ENCODE measurements at regions not wholly inside any gene's neighbourhood (a gene's known extent, or its start where the extent isn't known, plus 50 kb on each side); places are given as distances from the start of the nearest gene placed in this dataset.

DNA sequence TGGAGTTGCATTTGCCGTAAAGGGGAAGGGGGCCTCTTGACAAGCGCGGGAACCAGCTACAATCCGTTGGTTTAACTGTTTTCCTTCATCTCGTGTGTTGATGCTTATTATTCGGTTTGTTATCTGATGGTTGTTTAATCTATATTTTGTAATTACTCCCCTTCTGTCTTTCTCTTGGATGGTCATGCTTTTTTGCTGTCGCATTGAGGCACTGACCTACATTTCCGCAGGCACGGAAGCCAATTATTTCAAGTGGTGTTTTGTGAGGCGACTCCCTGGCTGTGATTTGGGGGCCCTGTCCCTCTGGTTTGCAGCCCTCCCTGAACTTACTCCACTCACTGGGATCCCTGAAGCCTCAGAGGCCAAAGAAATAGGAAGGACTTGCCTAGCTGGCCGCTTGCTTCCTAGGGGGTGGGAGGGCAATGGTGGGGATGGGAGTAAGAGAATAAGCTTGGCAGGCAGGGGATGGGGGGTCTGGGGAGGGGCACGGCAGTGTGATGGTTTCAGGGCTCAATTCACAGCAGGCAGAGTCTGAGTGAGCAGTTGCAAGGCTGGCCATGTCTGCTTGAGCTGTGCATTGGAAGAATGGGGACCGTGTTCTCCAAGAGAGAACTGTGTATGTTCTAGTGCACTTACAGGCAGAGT is 165.8 kb upstream of the B3GAT1 start:
- H3K27ac ChIP-seq, result no peak overlapping the region
- no peaks in the 10 kb centered on the region for H3K4me1 ChIP-seq
- no peaks in the 10 kb centered on the region for H3K27me3 ChIP-seq (ENCODE audit: control insufficient read depth, insufficient read depth, low read length)
- no peaks in the 10 kb centered on the region for H3K9me3 ChIP-seq (ENCODE audit: control insufficient read depth, low read length)
- no peak overlapping the region for H2AFZ ChIP-seq
- H3K9ac ChIP-seq, result no peak overlapping the region
- no peak overlapping the region for H3K4me2 ChIP-seq (ENCODE audit: low read length)
- no peak overlapping the region for H3K4me3 ChIP-seq (ENCODE audit: low read depth, low read length)
- no peak for TF ChIP-seq CTCF (IDR thresholded peaks at IDR 0.05)
- no peaks in the 10 kb centered on the region for H3K79me2 ChIP-seq
- no peaks in the 10 kb centered on the region for H3K36me3 ChIP-seq (ENCODE audit: control insufficient read depth, insufficient read depth, low read length)

DNA sequence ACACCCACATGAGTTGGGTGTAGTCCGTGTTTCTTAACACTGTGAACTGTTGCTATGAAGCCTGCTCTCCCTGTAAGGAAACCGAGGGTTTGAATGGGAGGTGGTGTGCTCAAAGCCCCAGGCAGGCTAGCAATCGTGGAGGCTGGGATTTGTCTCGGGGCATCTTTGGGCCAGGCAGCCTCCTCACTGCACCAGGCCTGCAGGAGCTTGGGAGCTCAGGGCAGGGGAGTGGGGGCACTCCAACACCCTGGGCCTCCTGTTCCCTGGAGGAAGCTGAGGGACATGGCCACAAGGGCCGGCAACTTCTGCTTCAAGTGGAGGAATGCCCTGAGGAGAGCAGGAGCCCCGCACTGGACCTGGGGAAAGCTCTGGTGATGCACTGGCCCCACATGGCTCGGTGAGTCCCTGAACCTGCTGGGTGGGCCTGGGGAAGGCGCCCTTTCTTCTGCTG is 164.7 kb upstream of the B3GAT1 start:
- no peaks in the 10 kb centered on the region for H3K9me3 ChIP-seq (ENCODE audit: control insufficient read depth, low read length)
- no peaks in the 10 kb centered on the region for H3K27me3 ChIP-seq (ENCODE audit: control insufficient read depth, insufficient read depth, low read length)
- no peaks in the 10 kb centered on the region for H3K4me1 ChIP-seq
- H3K4me3 ChIP-seq (ENCODE audit: low read depth, low read length), result no peak overlapping the region
- no peak overlapping the region for H3K4me2 ChIP-seq (ENCODE audit: low read length)
- H3K79me2 ChIP-seq, result no peaks in the 10 kb centered on the region
- no peak overlapping the region for H3K9ac ChIP-seq
- H2AFZ ChIP-seq, result no peak overlapping the region
- TF ChIP-seq CTCF (IDR thresholded peaks at IDR 0.05), result no peak
- H3K27ac ChIP-seq, result no peak overlapping the region
- no peaks in the 10 kb centered on the region for H3K36me3 ChIP-seq (ENCODE audit: control insufficient read depth, insufficient read depth, low read length)

GRCh38 chr11:134576286-134576685 is 164.2 kb upstream of the B3GAT1 start:
- no peak for TF ChIP-seq CTCF (IDR thresholded peaks at IDR 0.05)
- Histone ChIP-seq H2AFZ (no peak overlapping the region), H3K4me1 (no peaks in the 10 kb centered on the region), H3K27me3 (ENCODE audit: control insufficient read depth, insufficient read depth, low read length) (no peaks in the 10 kb centered on the region), H3K36me3 (ENCODE audit: control insufficient read depth, insufficient read depth, low read length) (no peaks in the 10 kb centered on the region), H3K4me3 (ENCODE audit: low read depth, low read length) (no peak overlapping the region), H3K9me3 (ENCODE audit: control insufficient read depth, low read length) (no peaks in the 10 kb centered on the region), H3K9ac (no peak overlapping the region), H3K4me2 (ENCODE audit: low read length) (no peak overlapping the region), H3K27ac (no peak overlapping the region), H3K79me2 (no peaks in the 10 kb centered on the region)

GRCh38 chr11:134575504-134576230 is 163.6 kb upstream of the B3GAT1 start:
- H3K9me3 ChIP-seq (ENCODE audit: control insufficient read depth, low read length), result no peaks in the 10 kb centered on the region
- H3K9ac ChIP-seq, result no peak overlapping the region
- H2AFZ ChIP-seq, result no peak overlapping the region
- H3K4me1 ChIP-seq, result no peaks in the 10 kb centered on the region
- no peaks in the 10 kb centered on the region for H3K27me3 ChIP-seq (ENCODE audit: control insufficient read depth, insufficient read depth, low read length)
- H3K36me3 ChIP-seq (ENCODE audit: control insufficient read depth, insufficient read depth, low read length), result no peaks in the 10 kb centered on the region
- no peak overlapping the region for H3K27ac ChIP-seq
- no peaks in the 10 kb centered on the region for H3K79me2 ChIP-seq
- H3K4me3 ChIP-seq (ENCODE audit: low read depth, low read length), result no peak overlapping the region
- H3K4me2 ChIP-seq (ENCODE audit: low read length), result no peak overlapping the region
- no peak for TF ChIP-seq CTCF (IDR thresholded peaks at IDR 0.05)

Data from parathyroid adenoma (tissue), 2 donors.